H1 (cell line): ENCODE measurements at regions not wholly inside any gene's neighbourhood (a gene's known extent, or its start where the extent isn't known, plus 50 kb on each side); places are given as distances from the start of the nearest gene placed in this dataset.

Experiments used
- CBX8 ChIP-seq: fragments of 300-800, 300-1000 bp; sonication (generic); IDR thresholded peaks from 2 replicates; pipeline ENCODE4 v1.7.1; 2016; ENCODE audit warnings: low read depth, low read length, borderline replicate concordance
- JUN ChIP-seq: IDR thresholded peaks from 2 replicates; pipeline ENCODE4 v1.6.1; 2011; ENCODE audit warnings: low read depth, mild to moderate bottlenecking, improper control_type of control experiment, low read length
- KDM4A ChIP-seq: IDR thresholded peaks from one replicate; pipeline ENCODE4 v1.7.1; 2012; ENCODE audit warnings: low read depth, mild to moderate bottlenecking, moderate library complexity, low read length, inconsistent platforms; ENCODE audit not compliant: severe bottlenecking
- POLR2A ChIP-seq, 2 experiments: IDR thresholded peaks; 1 replicate in 1 of 2; 2 replicates in 1 of 2; pipeline ENCODE4 v1.6.1; 2011; ENCODE audit warnings: low read depth in 2 of 2, low read length in 2 of 2, mild to moderate bottlenecking in 2 of 2; ENCODE audit errors: control extremely low read depth in 1 of 2
- RAD21 ChIP-seq, 2 experiments: IDR thresholded peaks in 1 of 2; conservative IDR thresholded peaks in 1 of 2; 2 replicates each; pipeline ENCODE4 v1.6.1; 2011; ENCODE audit warnings: low read depth in 2 of 2, low read length in 2 of 2, improper control_type of control experiment in 1 of 2, inconsistent platforms in 1 of 2, mild to moderate bottlenecking in 1 of 2, moderate library complexity in 1 of 2
- TCF12 ChIP-seq: IDR thresholded peaks from 2 replicates; pipeline ENCODE4 v1.6.1; 2011; ENCODE audit warnings: low read depth, mild to moderate bottlenecking, low read length

GRCh38 chr2:37858400-37858711, 66.7 kb upstream of the RMDN2 start (continued):
- TF ChIP-seq KDM4A (no peak), JUN (no peak), CBX8 (no peak), RAD21 (IDR thresholded peaks at IDR 0.05 in 1 of 2, conservative IDR thresholded peaks at IDR 0.05 in 1 of 2; ENCODE audit: low read depth in 2 of 2, low read length in 2 of 2) (no peak), POLR2A (IDR thresholded peaks at IDR 0.05; ENCODE audit: control extremely low read depth in 1 of 2, low read depth in 2 of 2, low read length in 2 of 2) (no peak), TCF12 (no peak)
- TF ChIP-seq, all 59 proteins: peak for 0
